HG03095 (cell line): ENCODE measurements at regions not wholly inside any gene's neighbourhood (a gene's known extent, or its start where the extent isn't known, plus 50 kb on each side); places are given as distances from the start of the nearest gene placed in this dataset.
"Not testable (repeated sequence)": the region's sequence is repeated elsewhere in the genome, so short reads cannot be mapped to it uniquely, and the experiment has no call there.

Source experiments
- ATAC-seq: cut with Tn5 transposase; IDR thresholded peaks from one replicate; pipeline ENCODE4 v1.9.1; 2021; ENCODE audit warnings: moderate library complexity; ENCODE audit not compliant: unreplicated experiment

- ATAC-seq, result no peak
These were observed 911.8 kb downstream of the FSCB start for GRCh38 chr14:43595096-43595772.

DNA sequence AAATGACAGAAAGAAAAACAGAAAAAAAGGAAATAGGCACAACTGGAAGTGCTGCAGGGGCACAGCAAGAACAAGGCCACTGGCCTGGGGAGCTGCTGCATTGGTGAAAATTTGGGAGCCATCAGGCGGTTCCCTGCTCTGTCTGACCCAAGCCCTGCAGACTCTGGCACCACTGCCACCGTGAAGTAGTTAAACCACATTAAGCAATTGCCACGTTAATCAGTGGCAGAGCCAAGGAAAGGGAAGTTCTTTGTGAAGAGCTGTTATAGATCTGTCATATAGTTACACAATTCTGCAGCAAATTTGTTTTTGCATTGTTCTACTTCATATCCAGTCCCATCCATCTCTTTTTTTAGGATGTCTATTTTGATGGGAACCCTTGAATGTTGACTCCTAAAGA, 915.3 kb downstream of the FSCB start:
- no peak for ATAC-seq

- ATAC-seq, result no peak
These were observed 919.9 kb downstream of the FSCB start for GRCh38 chr14:43587183-43587582.

- ATAC-seq, result no peak
These were observed 927.4 kb downstream of the FSCB start for GRCh38 chr14:43579671-43580070.

GRCh38 chr14:43568022-43568421, 939.1 kb downstream of the FSCB start:
- no peak for ATAC-seq

DNA sequence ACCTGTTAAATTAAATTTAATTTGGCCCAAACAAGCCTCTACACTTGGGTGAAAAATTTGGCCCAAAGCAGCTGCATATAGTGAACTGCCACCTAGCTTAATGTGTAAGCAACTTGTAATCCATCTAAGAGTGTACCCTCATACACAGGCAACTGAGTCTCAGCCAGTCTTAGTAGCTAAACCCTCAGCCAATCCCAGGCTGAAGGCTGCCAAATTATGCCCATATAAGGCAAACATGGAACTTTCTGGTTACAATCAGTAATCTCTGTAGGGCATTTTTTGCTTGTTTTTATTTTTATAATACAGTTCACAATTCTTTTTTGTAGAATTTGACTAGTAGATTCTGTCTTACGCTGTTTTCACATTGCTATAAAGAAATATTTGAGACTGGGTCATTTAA, 958.7 kb downstream of the FSCB start:
- no peak for ATAC-seq

- not testable (repeated sequence) for ATAC-seq
These were observed 959.5 kb downstream of the FSCB start for GRCh38 chr14:43547596-43547995.

DNA sequence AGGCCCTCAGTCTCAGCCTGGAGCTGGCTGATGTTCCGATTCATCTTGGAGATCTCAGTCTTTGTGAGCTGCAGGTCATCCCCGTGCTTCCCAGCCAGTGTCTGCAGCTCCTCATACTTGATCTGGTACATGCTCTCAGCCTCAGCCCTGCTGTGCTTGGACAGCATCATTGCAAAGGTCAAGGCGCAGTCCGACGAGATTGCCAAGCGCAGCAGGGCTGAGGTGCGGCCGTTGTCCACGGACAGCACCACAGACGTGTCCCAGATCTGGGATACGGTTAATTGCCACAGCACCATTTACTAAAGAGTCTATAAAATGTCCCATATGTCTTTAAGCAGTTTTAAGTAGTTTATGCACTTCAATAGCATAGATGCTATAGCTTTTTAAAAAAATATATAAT, 965.7 kb downstream of the FSCB start:
- no peak for ATAC-seq

GRCh38 chr14:43540948-43541347, 966.1 kb downstream of the FSCB start:
- ATAC-seq, result no peak

DNA sequence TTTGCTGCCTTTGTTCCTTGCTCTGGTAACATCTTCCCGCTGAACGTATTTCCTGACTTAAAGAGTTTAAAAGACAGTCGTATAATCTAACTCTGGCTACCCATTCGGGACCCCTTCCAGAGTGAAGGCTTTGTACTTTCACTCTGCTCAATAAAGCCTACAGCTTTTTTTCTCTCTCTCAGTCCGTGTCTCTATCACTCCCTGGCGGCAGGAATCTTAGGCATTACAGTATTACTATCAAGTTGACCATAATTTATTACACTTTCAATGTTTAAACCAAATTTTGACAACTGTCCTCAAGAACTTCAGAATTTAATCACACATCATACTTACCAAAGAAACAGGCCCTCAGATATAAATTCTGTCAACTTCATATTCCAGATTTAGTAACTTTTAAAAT, 967.9 kb downstream of the FSCB start:
- ATAC-seq, result no peak

- no peak for ATAC-seq
These were observed 971.7 kb downstream of the FSCB start for GRCh38 chr14:43535231-43535838.

GRCh38 chr14:43532825-43533416, 974.2 kb downstream of the FSCB start:
- no peak for ATAC-seq

- no peak for ATAC-seq
These were observed 978.8 kb downstream of the FSCB start for GRCh38 chr14:43528321-43528720.

DNA sequence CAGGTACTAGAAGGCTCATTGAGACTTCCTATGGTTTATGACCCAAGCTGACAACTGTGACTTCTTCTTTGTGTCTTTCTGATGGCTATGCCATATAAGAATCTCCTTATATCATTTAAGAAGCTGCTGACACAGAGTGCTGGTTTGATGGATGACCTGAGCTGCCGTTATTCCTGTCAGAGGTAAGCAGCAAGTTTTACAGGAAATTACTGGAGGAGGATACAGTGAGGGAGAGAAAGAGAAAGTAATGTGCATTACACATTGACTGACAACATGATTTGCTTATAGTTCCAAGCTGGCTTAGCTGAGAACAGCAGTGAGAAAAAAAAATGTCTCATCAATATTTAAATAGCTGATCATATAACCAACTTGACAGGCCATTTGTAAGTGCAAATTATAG, 981.4 kb downstream of the FSCB start:
- ATAC-seq, result no peak

GRCh38 chr14:43522901-43523300, 984.2 kb downstream of the FSCB start:
- ATAC-seq, result no peak

DNA sequence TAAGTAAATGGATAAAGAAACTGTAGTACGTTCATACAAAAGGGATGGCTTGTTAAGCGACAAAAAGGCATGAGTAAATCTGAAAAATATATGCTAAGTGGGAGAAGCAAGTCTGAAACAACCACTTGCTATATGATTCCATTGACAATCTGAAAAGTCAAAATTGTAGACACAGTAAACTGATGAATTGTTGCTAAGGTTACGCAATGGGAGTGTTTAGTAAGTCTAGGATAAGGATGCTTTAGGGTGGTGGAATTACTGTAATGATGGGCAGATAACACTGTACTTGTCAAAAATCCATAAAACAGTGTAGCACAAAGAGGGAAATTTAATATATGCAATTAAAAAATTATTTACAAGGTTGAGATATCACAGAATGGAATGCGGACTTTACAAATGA, 984.9 kb downstream of the FSCB start:
- ATAC-seq, result no peak

- ATAC-seq, result no peak
These were observed 1003.6 kb downstream of the FSCB start for GRCh38 chr14:43503508-43503907.

- not testable (repeated sequence) for ATAC-seq
These were observed 1014.7 kb downstream of the FSCB start for GRCh38 chr14:43492359-43492758.

- ATAC-seq, result no peak
These were observed 1023.7 kb downstream of the FSCB start for GRCh38 chr14:43483415-43483814.

- ATAC-seq, result no peak
These were observed 1025.2 kb downstream of the FSCB start for GRCh38 chr14:43481864-43482263.

DNA sequence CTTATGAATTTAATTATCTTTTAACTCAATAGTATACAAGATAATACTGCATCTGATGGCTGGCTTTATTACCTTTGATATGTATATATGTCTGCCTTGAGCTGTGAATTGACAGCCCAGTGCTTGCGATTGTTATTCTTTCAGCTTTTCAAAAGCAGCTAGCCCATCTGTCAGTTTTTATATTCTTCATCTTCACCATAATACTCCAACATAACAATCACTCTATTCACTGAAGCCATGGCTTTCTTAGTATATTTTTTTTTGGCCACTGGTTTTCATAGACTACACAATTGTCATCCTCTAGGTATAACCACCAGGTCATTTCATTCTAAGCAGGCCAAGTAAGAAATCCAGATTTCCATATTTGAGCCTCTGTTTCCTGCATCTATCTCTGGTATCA, 1026.1 kb downstream of the FSCB start:
- ATAC-seq, result no peak

- ATAC-seq, result no peak
These were observed 1027.4 kb downstream of the FSCB start for GRCh38 chr14:43479596-43480195.
